ENCODE measurements at regions not wholly inside any gene's neighbourhood (a gene's known extent, or its start where the extent isn't known, plus 50 kb on each side); places are given as distances from the start of the nearest gene placed in this dataset.
A peak's percentile ranks its signal among the peaks of the same experiment; 100 is the strongest.

GRCh38 chr15:96735632-96736240 is 405.2 kb downstream of the NR2F2 start:
- TF ChIP-seq JUND (IDR thresholded peaks at IDR 0.05; ENCODE audit: low read depth) = no peak
- DNase-seq (ENCODE audit: low read depth in 1 of 2, low spot score in 1 of 2) = no peak
- in situ Hi-C loops (cut with HindIII; ENCODE audit: low pct_unique_long_range_greater_than_20kb, low sequenced_read_pairs) = no loop called here

- in situ Hi-C loops (cut with HindIII; ENCODE audit: low pct_unique_long_range_greater_than_20kb, low sequenced_read_pairs) = no loop called here
- DNase-seq (ENCODE audit: low read depth in 1 of 2, low spot score in 1 of 2) = no peak
- no peak for TF ChIP-seq JUND (IDR thresholded peaks at IDR 0.05; ENCODE audit: low read depth)
Measured at GRCh38 chr15:96736384-96736783, 405.9 kb downstream of the NR2F2 start.

GRCh38 chr15:96737408-96737807 is 406.9 kb downstream of the NR2F2 start:
- TF ChIP-seq JUND (IDR thresholded peaks at IDR 0.05; ENCODE audit: low read depth) = no peak
- in situ Hi-C loops (cut with HindIII; ENCODE audit: low pct_unique_long_range_greater_than_20kb, low sequenced_read_pairs) = no loop called here
- no peak for DNase-seq (ENCODE audit: low read depth in 1 of 2, low spot score in 1 of 2)

- no peak for DNase-seq (ENCODE audit: low read depth in 1 of 2, low spot score in 1 of 2)
- no peak for TF ChIP-seq JUND (IDR thresholded peaks at IDR 0.05; ENCODE audit: low read depth)
- in situ Hi-C loops (cut with HindIII; ENCODE audit: low pct_unique_long_range_greater_than_20kb, low sequenced_read_pairs) = no loop called here
Measured at GRCh38 chr15:96746665-96747064, 416.2 kb downstream of the NR2F2 start.

- DNase-seq (ENCODE audit: low read depth in 1 of 2, low spot score in 1 of 2) = no peak
- in situ Hi-C loops (cut with HindIII; ENCODE audit: low pct_unique_long_range_greater_than_20kb, low sequenced_read_pairs) = no loop called here
- TF ChIP-seq JUND (IDR thresholded peaks at IDR 0.05; ENCODE audit: low read depth) = no peak
Measured at GRCh38 chr15:96747291-96747690, 416.8 kb downstream of the NR2F2 start.

- peak in 1 of 2 experiments; percentile 15 for DNase-seq (ENCODE audit: low read depth in 1 of 2, low spot score in 1 of 2)
- in situ Hi-C loops (cut with HindIII; ENCODE audit: low pct_unique_long_range_greater_than_20kb, low sequenced_read_pairs) = no loop called here
- no peak for TF ChIP-seq JUND (IDR thresholded peaks at IDR 0.05; ENCODE audit: low read depth)
Measured at GRCh38 chr15:96750361-96750760, 419.9 kb downstream of the NR2F2 start.

- in situ Hi-C loops (cut with HindIII; ENCODE audit: low pct_unique_long_range_greater_than_20kb, low sequenced_read_pairs) = no loop called here
- DNase-seq (ENCODE audit: low read depth in 1 of 2, low spot score in 1 of 2) = no peak
- TF ChIP-seq JUND (IDR thresholded peaks at IDR 0.05; ENCODE audit: low read depth) = no peak
Measured at GRCh38 chr15:96756146-96756545, 425.6 kb downstream of the NR2F2 start.

- no peak for TF ChIP-seq JUND (IDR thresholded peaks at IDR 0.05; ENCODE audit: low read depth)
- in situ Hi-C loops (cut with HindIII; ENCODE audit: low pct_unique_long_range_greater_than_20kb, low sequenced_read_pairs) = no loop called here
- DNase-seq (ENCODE audit: low read depth in 1 of 2, low spot score in 1 of 2) = no peak
Measured at GRCh38 chr15:96756656-96757055, 426.2 kb downstream of the NR2F2 start.

- in situ Hi-C loops (cut with HindIII; ENCODE audit: low pct_unique_long_range_greater_than_20kb, low sequenced_read_pairs) = no loop called here
- no peak for TF ChIP-seq JUND (IDR thresholded peaks at IDR 0.05; ENCODE audit: low read depth)
- DNase-seq (ENCODE audit: low read depth in 1 of 2, low spot score in 1 of 2) = no peak
Measured at GRCh38 chr15:96762566-96762965, 432.1 kb downstream of the NR2F2 start.

- DNase-seq (ENCODE audit: low read depth in 1 of 2, low spot score in 1 of 2) = no peak
- in situ Hi-C loops (cut with HindIII; ENCODE audit: low pct_unique_long_range_greater_than_20kb, low sequenced_read_pairs) = no loop called here
Measured at GRCh38 chr15:96764501-96764900, 434.0 kb downstream of the NR2F2 start.

GRCh38 chr15:96764946-96765345 is 434.4 kb downstream of the NR2F2 start:
- DNase-seq (ENCODE audit: low read depth in 1 of 2, low spot score in 1 of 2) = peak in 1 of 2 experiments; percentile 6
- TF ChIP-seq JUND (IDR thresholded peaks at IDR 0.05; ENCODE audit: low read depth) = no peak
- in situ Hi-C loops (cut with HindIII; ENCODE audit: low pct_unique_long_range_greater_than_20kb, low sequenced_read_pairs) = no loop called here

More at GRCh38 chr15:96764501-96764900, 434.0 kb downstream of the NR2F2 start:
- no peak for TF ChIP-seq JUND (IDR thresholded peaks at IDR 0.05; ENCODE audit: low read depth)

GRCh38 chr15:96766366-96766765 is 435.9 kb downstream of the NR2F2 start:
- in situ Hi-C loops (cut with HindIII; ENCODE audit: low pct_unique_long_range_greater_than_20kb, low sequenced_read_pairs) = no loop called here
- DNase-seq (ENCODE audit: low read depth in 1 of 2, low spot score in 1 of 2) = no peak
- no peak for TF ChIP-seq JUND (IDR thresholded peaks at IDR 0.05; ENCODE audit: low read depth)

- in situ Hi-C loops (cut with HindIII; ENCODE audit: low pct_unique_long_range_greater_than_20kb, low sequenced_read_pairs) = no loop called here
- DNase-seq (ENCODE audit: low read depth in 1 of 2, low spot score in 1 of 2) = peak in 1 of 2 experiments; percentile 48
- no peak for TF ChIP-seq JUND (IDR thresholded peaks at IDR 0.05; ENCODE audit: low read depth)
Measured at GRCh38 chr15:96767703-96768434, 437.4 kb downstream of the NR2F2 start.

Data from T47D (cell line).